ENCODE measurements at regions not wholly inside any gene's neighbourhood (a gene's known extent, or its start where the extent isn't known, plus 50 kb on each side); places are given as distances from the start of the nearest gene placed in this dataset.

DNA sequence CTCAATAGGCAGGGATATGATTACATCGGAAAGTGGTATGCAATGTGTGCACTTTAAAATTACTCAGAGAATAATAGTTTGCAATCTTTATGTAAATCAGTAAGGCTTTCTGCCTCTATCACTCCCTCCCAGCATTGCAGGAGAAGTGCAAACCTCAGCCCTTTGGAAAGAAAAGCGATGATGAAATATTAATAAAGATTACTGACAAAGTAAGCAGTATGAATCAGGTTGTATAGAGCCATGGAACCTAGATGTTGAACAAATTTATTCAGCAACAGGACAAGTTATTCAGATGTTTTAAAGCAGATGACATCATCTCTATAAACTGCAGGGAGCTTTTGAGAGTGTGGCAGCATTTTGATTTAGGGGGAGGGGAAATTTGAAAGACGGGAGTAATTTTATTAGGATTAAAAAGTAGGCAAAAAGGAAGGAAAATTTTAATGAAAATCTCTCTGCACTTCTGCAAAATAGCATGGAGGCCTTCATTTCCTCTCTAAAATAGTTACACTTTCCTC is 631.7 kb upstream of the GRIA3 start:
- no peak for TF ChIP-seq POLR2A (IDR thresholded peaks at IDR 0.05)
- TF ChIP-seq, protein P1, sequence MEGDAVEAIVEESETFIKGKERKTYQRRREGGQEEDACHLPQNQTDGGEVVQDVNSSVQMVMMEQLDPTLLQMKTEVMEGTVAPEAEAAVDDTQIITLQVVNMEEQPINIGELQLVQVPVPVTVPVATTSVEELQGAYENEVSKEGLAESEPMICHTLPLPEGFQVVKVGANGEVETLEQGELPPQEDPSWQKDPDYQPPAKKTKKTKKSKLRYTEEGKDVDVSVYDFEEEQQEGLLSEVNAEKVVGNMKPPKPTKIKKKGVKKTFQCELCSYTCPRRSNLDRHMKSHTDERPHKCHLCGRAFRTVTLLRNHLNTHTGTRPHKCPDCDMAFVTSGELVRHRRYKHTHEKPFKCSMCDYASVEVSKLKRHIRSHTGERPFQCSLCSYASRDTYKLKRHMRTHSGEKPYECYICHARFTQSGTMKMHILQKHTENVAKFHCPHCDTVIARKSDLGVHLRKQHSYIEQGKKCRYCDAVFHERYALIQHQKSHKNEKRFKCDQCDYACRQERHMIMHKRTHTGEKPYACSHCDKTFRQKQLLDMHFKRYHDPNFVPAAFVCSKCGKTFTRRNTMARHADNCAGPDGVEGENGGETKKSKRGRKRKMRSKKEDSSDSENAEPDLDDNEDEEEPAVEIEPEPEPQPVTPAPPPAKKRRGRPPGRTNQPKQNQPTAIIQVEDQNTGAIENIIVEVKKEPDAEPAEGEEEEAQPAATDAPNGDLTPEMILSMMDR (IDR thresholded peaks at IDR 0.05): no peak
